ENCODE measurements at regions not wholly inside any gene's neighbourhood (a gene's known extent, or its start where the extent isn't known, plus 50 kb on each side); places are given as distances from the start of the nearest gene placed in this dataset.

- H2BK20ac ChIP-seq (ENCODE audit: low read depth, low read length), result no peak overlapping the region
- ChIA-PET CTCF (no interaction called here), POLR2A (ENCODE audit: unreplicated experiment) (interaction anchor here (0.6 kb wide), 1 partner anchor 9 kb away, joined by 3 read pairs; no protein-coding TSS in a partner anchor)
- H3K4me1 ChIP-seq (ENCODE audit: control insufficient read depth, insufficient read depth, low read length), result peaks cover 5% of the 10 kb centered on the region
- H3K18ac ChIP-seq (ENCODE audit: low read depth, low read length), result peak overlapping the region; percentile 35; the same call in 1 of the 2 replicates
- H3K56ac ChIP-seq (ENCODE audit: extremely low read depth, insufficient read depth, low read length), result no peak overlapping the region
- in situ Hi-C loops (cut with MboI; ENCODE audit: low sequenced_read_pairs) (no loop called here), dilution Hi-C loops (cut with HindIII; ENCODE audit: low sequenced_read_pairs, unreplicated experiment) (no loop called here), intact Hi-C loops (cut with micrococcal nuclease) (loop anchor here (10.0 kb wide), 1 partner anchor 209 kb away; no protein-coding TSS in a partner anchor)
- BruUV-seq (replicated peaks), result no TSS peak
- H3K4me3 ChIP-seq (ENCODE audit: insufficient read depth, low read depth, low read length), result no peak overlapping the region
- 0 out of 2 replicates have a peak overlapping the region, but pooled peaks have one; percentile 2 for H3K14ac ChIP-seq (replicated peaks; ENCODE audit: low read depth, low read length)
- H4K20me1 ChIP-seq (ENCODE audit: insufficient read depth, low read length), result no peaks in the 10 kb centered on the region
- H3K79me1 ChIP-seq (ENCODE audit: low read depth in 1 of 2, low read length in 2 of 2), result no peaks in the 10 kb centered on the region
- no peaks in the 10 kb centered on the region for H3K27me3 ChIP-seq (ENCODE audit: control insufficient read depth, insufficient read depth, low read length)
- peak; percentile 93 for TF ChIP-seq CEBPB (IDR thresholded peaks at IDR 0.05; ENCODE audit: low read depth, low read length)
- no peak for TF ChIP-seq ELK1 (IDR thresholded peaks at IDR 0.05; ENCODE audit: borderline replicate concordance, low read depth, low read length)
- H4K5ac ChIP-seq (ENCODE audit: low read depth, low read length), result peak overlapping the region; percentile 46; the same call in 1 of the 2 replicates
- ATAC-seq (ENCODE audit: low read depth), result no peak; the same call in 1 of the 2 replicates
- H3K4me2 ChIP-seq (ENCODE audit: low read depth, low read length), result no peak overlapping the region
- H3K9ac ChIP-seq (ENCODE audit: low read depth, low read length), result no peak overlapping the region
- no peak overlapping the region for H2AK5ac ChIP-seq (ENCODE audit: low read depth, low read length)
- DNase-seq, result no peak
- H3K27ac ChIP-seq (ENCODE audit: insufficient read depth, low read length), result no peak overlapping the region
- H3K36me3 ChIP-seq (ENCODE audit: control insufficient read depth, insufficient read depth, low read length), result no peaks in the 10 kb centered on the region
- peak overlapping the region; percentile 19; the same call in 1 of the 2 replicates for H4K91ac ChIP-seq (ENCODE audit: insufficient read depth, low read depth, low read length)
- H2BK15ac ChIP-seq (ENCODE audit: low read depth, low read length), result no peak overlapping the region
- peak overlapping the region; percentile 1 for H2BK5ac ChIP-seq (ENCODE audit: low read depth, low read length, poor library complexity, severe bottlenecking)
- no peak overlapping the region for H3K23ac ChIP-seq (ENCODE audit: low read depth, low read length)
- peaks cover 4% of the 10 kb centered on the region for H3K9me1 ChIP-seq (ENCODE audit: insufficient read depth, low read length)
- no peak overlapping the region for H2AFZ ChIP-seq (replicated peaks; ENCODE audit: low read length, poor library complexity)
- no CpG with 5 or more reads among the region's 5 CpGs for WGBS, 2 experiments (ENCODE audit: extremely low coverage in 2 of 2, insufficient read length in 1 of 2)
- H2AK9ac ChIP-seq (replicated peaks; ENCODE audit: low read depth, low read length, poor library complexity), result no peak overlapping the region
- peak overlapping the region; percentile 49; the same call in 1 of the 2 replicates for H2BK120ac ChIP-seq (ENCODE audit: low read depth, low read length)
- no peaks in the 10 kb centered on the region for H3K9me3 ChIP-seq (ENCODE audit: control insufficient read depth, insufficient read depth, low read length)
- H3K4ac ChIP-seq (ENCODE audit: low read depth, low read length), result peak overlapping the region; percentile 23; the same call in 1 of the 2 replicates
- peak overlapping the region in 1 of 2 experiments; percentile 42; a peak in 1 of 4 replicates for H4K8ac ChIP-seq (ENCODE audit: low read depth in 2 of 2, low read length in 2 of 2)
Measured at GRCh38 chr7:46565253-46566096, 644.4 kb upstream of the IGFBP3 start.

All from IMR-90 (cell line).